HG03571 (cell line): ENCODE measurements at regions not wholly inside any gene's neighbourhood (a gene's known extent, or its start where the extent isn't known, plus 50 kb on each side); places are given as distances from the start of the nearest gene placed in this dataset.

ENCODE experiments used
- ATAC-seq: cut with Tn5 transposase; IDR thresholded peaks from one replicate; pipeline ENCODE4 v1.9.1; 2021; ENCODE audit not compliant: unreplicated experiment

GRCh38 chr7:106806556-106806955 is 58.5 kb upstream of the PIK3CG start:
- ATAC-seq, result no peak

- no peak for ATAC-seq
These were observed 57.6 kb upstream of the PIK3CG start for GRCh38 chr7:106807474-106807873.

- no peak for ATAC-seq
These were observed 56.0 kb upstream of the PIK3CG start for GRCh38 chr7:106808967-106809635.

GRCh38 chr7:106811472-106811871 is 53.6 kb upstream of the PIK3CG start:
- ATAC-seq, result no peak

- ATAC-seq, result no peak
These were observed 52.9 kb upstream of the PIK3CG start for GRCh38 chr7:106812027-106812643.

GRCh38 chr7:106813705-106814305 is 51.3 kb upstream of the PIK3CG start:
- ATAC-seq, result no peak

GRCh38 chr7:106814887-106815286 is 50.2 kb upstream of the PIK3CG start:
- ATAC-seq, result no peak
